Kasumi-1 (cell line): ENCODE measurements at regions not wholly inside any gene's neighbourhood (a gene's known extent, or its start where the extent isn't known, plus 50 kb on each side); places are given as distances from the start of the nearest gene placed in this dataset.

Experiments
- DNase-seq, 2 experiments: peaks; one replicate each; lab custom pipeline; 2025; lab: John Stamatoyannopoulos, UW

GRCh38 chr9:109912726-109913460 lies 132.9 kb downstream of the PALM2AKAP2 start:
- DNase-seq: no peak

- no peak for DNase-seq
Observed at GRCh38 chr9:109913461-109913810, 133.4 kb downstream of the PALM2AKAP2 start.

GRCh38 chr9:109914280-109915027 lies 134.5 kb downstream of the PALM2AKAP2 start:
- DNase-seq: no peak

GRCh38 chr9:109916316-109916715 lies 136.3 kb downstream of the PALM2AKAP2 start:
- no peak for DNase-seq

GRCh38 chr9:109918339-109919163 lies 138.6 kb downstream of the PALM2AKAP2 start:
- DNase-seq: no peak

- DNase-seq: no peak
Observed at GRCh38 chr9:109919736-109920408, 139.9 kb downstream of the PALM2AKAP2 start.

GRCh38 chr9:109922617-109923470 lies 142.8 kb downstream of the PALM2AKAP2 start:
- no peak for DNase-seq

- DNase-seq: no peak
Observed at GRCh38 chr9:109923471-109923760, 143.4 kb downstream of the PALM2AKAP2 start.

GRCh38 chr9:109923806-109924205 lies 143.8 kb downstream of the PALM2AKAP2 start:
- no peak for DNase-seq

GRCh38 chr9:109925799-109926198 lies 145.8 kb downstream of the PALM2AKAP2 start:
- no peak for DNase-seq

- DNase-seq: peak; percentile 2 to 15
Observed at GRCh38 chr9:109926421-109926869, 146.4 kb downstream of the PALM2AKAP2 start.

- DNase-seq: no peak
Observed at GRCh38 chr9:109931623-109932022, 151.6 kb downstream of the PALM2AKAP2 start.

GRCh38 chr9:109934136-109934856 lies 154.3 kb downstream of the PALM2AKAP2 start:
- DNase-seq: no peak

- DNase-seq: no peak
Observed at GRCh38 chr9:109934857-109935215, 154.8 kb downstream of the PALM2AKAP2 start.

- no peak for DNase-seq
Observed at GRCh38 chr9:109935406-109936087, 155.5 kb downstream of the PALM2AKAP2 start.

GRCh38 chr9:109937861-109938453 lies 158.0 kb downstream of the PALM2AKAP2 start:
- no peak for DNase-seq

- DNase-seq: no peak
Observed at GRCh38 chr9:109939698-109940342, 159.8 kb downstream of the PALM2AKAP2 start.

- DNase-seq: peak; percentile 56 to 65
Observed at GRCh38 chr9:109940561-109940960, 160.6 kb downstream of the PALM2AKAP2 start.

- no peak for DNase-seq
Observed at GRCh38 chr9:109941771-109942170, 161.8 kb downstream of the PALM2AKAP2 start.
